ENCODE measurements at regions not wholly inside any gene's neighbourhood (a gene's known extent, or its start where the extent isn't known, plus 50 kb on each side); places are given as distances from the start of the nearest gene placed in this dataset.

GRCh38 chr5:61623401-61624069 is 291.5 kb downstream of the ZSWIM6 start:
- DNase-seq: no peak

GRCh38 chr5:61624553-61625136 is 292.6 kb downstream of the ZSWIM6 start:
- DNase-seq: no peak

GRCh38 chr5:61625137-61625561 is 293.1 kb downstream of the ZSWIM6 start:
- no peak for DNase-seq

GRCh38 chr5:61625681-61626621 is 293.9 kb downstream of the ZSWIM6 start:
- DNase-seq: no peak

GRCh38 chr5:61626639-61627282 is 294.7 kb downstream of the ZSWIM6 start:
- no peak for DNase-seq

GRCh38 chr5:61627531-61627930 is 295.5 kb downstream of the ZSWIM6 start:
- DNase-seq: no peak

GRCh38 chr5:61630908-61631307 is 298.9 kb downstream of the ZSWIM6 start:
- no peak for DNase-seq

- no peak for DNase-seq
These were observed 299.4 kb downstream of the ZSWIM6 start for GRCh38 chr5:61631438-61631941.

GRCh38 chr5:61632064-61632463 is 300.0 kb downstream of the ZSWIM6 start:
- no peak for DNase-seq

- no peak for DNase-seq
These were observed 303.2 kb downstream of the ZSWIM6 start for GRCh38 chr5:61635271-61635670.

- DNase-seq: no peak
These were observed 305.5 kb downstream of the ZSWIM6 start for GRCh38 chr5:61637566-61637965.

GRCh38 chr5:61638476-61638875 is 306.4 kb downstream of the ZSWIM6 start:
- DNase-seq: no peak

- no peak for DNase-seq
These were observed 308.3 kb downstream of the ZSWIM6 start for GRCh38 chr5:61640179-61641021.

GRCh38 chr5:61641748-61642565 is 309.9 kb downstream of the ZSWIM6 start:
- no peak for DNase-seq

- no peak for DNase-seq
These were observed 315.6 kb downstream of the ZSWIM6 start for GRCh38 chr5:61647672-61648071.

GRCh38 chr5:61649231-61649630 is 317.2 kb downstream of the ZSWIM6 start:
- DNase-seq: no peak

GRCh38 chr5:61649971-61650370 is 317.9 kb downstream of the ZSWIM6 start:
- DNase-seq: no peak

GRCh38 chr5:61650661-61651060 is 318.6 kb downstream of the ZSWIM6 start:
- no peak for DNase-seq

- DNase-seq: no peak
These were observed 319.1 kb downstream of the ZSWIM6 start for GRCh38 chr5:61651195-61651594.

GRCh38 chr5:61652916-61653315 is 320.9 kb downstream of the ZSWIM6 start:
- no peak for DNase-seq
